ENCODE measurements at regions not wholly inside any gene's neighbourhood (a gene's known extent, or its start where the extent isn't known, plus 50 kb on each side); places are given as distances from the start of the nearest gene placed in this dataset.
"Not testable (repeated sequence)": the region's sequence is repeated elsewhere in the genome, so short reads cannot be mapped to it uniquely, and the experiment has no call there.

DNA sequence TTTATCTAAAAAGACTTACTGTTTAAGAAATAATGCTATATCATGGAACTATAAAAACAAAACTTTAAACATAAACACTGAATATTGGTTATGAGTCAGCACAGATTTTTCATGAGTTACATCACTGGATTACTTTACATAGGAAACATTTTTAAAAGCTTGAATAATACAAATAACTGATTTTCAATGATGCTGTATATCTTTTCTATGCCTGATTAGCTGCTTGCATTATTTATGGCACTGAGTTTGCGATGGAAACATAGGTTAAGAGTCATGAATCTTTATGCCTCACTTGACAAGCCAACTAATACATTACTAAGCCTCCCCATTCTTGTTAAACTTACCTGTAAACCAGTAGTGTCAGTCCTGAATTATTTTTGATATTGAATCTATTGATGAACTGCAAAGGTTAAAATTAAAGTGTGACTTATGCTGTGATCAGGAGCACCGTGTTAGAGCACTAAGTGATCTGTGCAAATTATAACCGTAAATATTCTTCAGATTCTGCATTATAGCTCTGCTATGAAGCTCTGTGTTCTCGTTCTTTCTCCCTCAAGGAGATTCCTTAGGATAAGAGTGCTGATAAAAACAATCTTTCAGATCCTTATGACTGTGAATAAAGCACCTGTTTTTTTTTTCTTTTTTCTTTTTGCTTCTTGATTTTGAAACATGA, 437.3 kb upstream of the BCHE start:
- no peak overlapping the region for H3K4me3 ChIP-seq (ENCODE audit: low read depth, low read length)
- TF ChIP-seq, protein P1, sequence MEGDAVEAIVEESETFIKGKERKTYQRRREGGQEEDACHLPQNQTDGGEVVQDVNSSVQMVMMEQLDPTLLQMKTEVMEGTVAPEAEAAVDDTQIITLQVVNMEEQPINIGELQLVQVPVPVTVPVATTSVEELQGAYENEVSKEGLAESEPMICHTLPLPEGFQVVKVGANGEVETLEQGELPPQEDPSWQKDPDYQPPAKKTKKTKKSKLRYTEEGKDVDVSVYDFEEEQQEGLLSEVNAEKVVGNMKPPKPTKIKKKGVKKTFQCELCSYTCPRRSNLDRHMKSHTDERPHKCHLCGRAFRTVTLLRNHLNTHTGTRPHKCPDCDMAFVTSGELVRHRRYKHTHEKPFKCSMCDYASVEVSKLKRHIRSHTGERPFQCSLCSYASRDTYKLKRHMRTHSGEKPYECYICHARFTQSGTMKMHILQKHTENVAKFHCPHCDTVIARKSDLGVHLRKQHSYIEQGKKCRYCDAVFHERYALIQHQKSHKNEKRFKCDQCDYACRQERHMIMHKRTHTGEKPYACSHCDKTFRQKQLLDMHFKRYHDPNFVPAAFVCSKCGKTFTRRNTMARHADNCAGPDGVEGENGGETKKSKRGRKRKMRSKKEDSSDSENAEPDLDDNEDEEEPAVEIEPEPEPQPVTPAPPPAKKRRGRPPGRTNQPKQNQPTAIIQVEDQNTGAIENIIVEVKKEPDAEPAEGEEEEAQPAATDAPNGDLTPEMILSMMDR (IDR thresholded peaks at IDR 0.05; ENCODE audit: low read depth, low read length, missing control alignments): no peak
- DNase-seq (ENCODE audit: low read depth): no peak
- in situ Hi-C loops (cut with HindIII; ENCODE audit: low sequenced_read_pairs): no loop called here

DNA sequence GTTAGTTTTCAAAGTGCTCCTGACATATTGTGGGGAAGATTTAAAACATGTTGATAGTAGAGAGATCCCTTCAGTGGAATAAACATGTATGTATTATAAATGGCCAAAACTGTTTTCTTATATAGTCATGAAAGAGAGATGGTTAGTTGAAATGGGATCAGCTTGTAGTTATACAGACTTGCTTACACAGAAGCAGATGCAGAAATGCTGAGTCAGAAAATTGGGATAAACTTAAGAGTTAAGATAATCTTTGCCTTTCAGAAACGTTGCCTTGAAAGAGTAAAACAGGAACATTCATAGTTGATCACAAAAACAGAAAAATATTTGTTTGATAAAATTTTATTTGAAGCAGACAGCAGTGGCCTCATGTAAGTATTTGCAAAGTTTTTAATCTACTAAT, 433.2 kb upstream of the BCHE start:
- TF ChIP-seq, protein P1 (IDR thresholded peaks at IDR 0.05; ENCODE audit: low read depth, low read length, missing control alignments): no peak
- H3K4me3 ChIP-seq (ENCODE audit: low read depth, low read length): no peak overlapping the region
- no peak for DNase-seq (ENCODE audit: low read depth)
- in situ Hi-C loops (cut with HindIII; ENCODE audit: low sequenced_read_pairs): no loop called here

DNA sequence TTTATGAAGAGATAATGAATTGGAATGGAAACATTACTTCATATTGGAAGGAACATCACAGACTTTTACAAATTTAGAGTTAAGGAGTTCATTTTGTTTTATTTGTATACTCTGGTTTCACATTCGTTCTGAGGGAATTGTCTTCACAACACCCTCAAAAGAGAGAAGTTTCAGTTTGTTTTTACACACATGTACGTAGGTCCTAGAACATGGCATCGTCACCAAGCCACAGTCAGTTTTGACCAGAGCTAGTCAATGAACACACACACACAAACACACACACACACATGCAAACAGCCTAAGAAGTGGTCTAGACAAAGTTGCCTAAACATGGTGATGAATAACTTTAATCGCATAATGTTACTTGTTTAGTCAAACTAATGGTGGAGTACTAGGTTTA, 427.9 kb upstream of the BCHE start:
- in situ Hi-C loops (cut with HindIII; ENCODE audit: low sequenced_read_pairs): no loop called here
- DNase-seq (ENCODE audit: low read depth): no peak
- TF ChIP-seq, protein P1 (IDR thresholded peaks at IDR 0.05; ENCODE audit: low read depth, low read length, missing control alignments): no peak
- H3K4me3 ChIP-seq (ENCODE audit: low read depth, low read length): no peak overlapping the region

DNA sequence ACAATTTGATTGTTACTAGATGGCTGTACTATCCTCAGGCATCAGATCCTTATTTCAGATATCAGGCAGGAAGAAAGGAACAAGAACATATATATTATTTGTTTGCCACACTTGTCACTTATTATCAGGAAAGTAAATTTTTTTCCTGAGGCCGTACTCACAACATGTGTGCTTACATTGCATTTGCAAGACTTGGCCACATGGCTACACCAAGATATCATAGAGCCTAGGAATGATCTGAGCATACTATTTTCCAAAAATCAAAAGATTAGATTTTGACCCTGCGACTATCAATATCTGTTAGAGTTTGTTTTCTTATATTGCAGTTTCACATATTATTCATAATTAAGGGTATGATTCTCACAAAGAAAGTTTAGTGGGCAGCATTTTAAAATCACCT, 426.2 kb upstream of the BCHE start:
- no peak overlapping the region for H3K4me3 ChIP-seq (ENCODE audit: low read depth, low read length)
- in situ Hi-C loops (cut with HindIII; ENCODE audit: low sequenced_read_pairs): no loop called here
- no peak for DNase-seq (ENCODE audit: low read depth)
- TF ChIP-seq, protein P1 (IDR thresholded peaks at IDR 0.05; ENCODE audit: low read depth, low read length, missing control alignments): no peak

DNA sequence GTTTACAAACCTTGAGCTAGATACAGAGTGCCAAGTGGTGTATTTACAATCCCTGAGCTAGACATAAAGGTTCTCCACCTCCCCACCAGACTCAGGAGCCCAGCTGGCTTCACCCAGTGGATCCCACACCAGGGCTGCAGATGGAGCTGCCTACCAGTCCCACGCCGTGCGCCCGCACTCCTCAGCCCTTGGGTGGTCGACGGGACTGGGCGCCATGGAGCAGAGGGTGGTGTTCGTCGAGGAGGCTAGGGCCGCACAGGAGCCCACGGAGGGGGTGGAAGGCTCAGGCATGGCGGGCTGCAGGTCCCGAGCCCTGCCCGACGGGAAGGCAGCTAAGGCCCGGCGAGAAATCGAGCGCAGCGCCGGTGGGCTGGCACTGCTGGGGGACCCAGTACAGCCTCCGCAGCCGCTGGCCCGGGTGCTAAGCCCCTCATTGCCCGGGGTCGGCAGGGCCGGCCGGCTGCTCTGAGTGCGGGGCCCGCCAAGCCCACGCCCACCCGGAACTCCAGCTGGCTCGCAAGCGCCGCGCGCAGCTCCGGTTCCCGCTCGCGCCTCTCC, 421.1 kb upstream of the BCHE start:
- DNase-seq (ENCODE audit: low read depth); in situ Hi-C loops (cut with HindIII; ENCODE audit: low sequenced_read_pairs); H3K4me3 ChIP-seq (ENCODE audit: low read depth, low read length): not testable (repeated sequence)

DNA sequence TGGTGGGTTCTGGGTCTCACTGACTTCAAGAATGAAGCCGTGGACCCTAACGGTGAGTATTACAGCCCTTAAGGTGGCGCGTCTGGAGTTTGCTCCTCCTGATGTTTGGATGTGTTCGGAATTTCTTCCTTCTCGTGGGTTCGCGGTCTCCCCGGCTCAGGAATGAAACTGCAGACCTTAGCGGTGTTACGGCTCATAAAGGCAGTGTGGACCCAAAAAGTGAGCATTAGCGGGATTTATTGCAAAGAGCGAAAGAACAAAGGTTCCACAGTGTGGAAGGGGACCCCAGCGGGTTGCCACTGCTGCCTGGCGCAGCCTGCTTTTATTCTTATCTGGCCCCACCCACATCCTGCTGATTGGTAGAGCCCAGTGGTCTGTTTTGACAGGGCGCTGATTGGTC, 420.5 kb upstream of the BCHE start:
- TF ChIP-seq, protein P1 (IDR thresholded peaks at IDR 0.05; ENCODE audit: low read depth, low read length, missing control alignments): no peak
- H3K4me3 ChIP-seq (ENCODE audit: low read depth, low read length): no peak overlapping the region
- DNase-seq (ENCODE audit: low read depth): no peak
- in situ Hi-C loops (cut with HindIII; ENCODE audit: low sequenced_read_pairs): no loop called here

DNA sequence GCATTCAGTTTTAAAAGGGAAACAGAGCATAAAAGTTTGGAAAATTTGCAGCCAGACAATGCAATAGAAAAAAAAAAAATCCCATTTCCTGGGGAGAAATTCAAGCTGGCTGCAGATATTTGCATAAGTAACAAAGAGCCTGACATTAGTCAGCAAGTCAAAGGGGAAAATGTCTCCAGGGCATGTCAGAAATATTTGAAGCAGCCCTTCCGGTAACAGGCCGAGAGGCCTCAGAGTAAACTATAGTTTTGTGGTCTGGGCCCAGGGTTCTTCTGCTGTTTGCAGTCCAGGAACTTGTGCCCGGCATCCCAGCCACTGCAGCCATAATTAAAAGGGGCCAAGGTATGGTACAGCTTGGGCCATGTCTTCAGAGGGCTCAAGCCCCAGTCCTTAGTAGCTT, 411.6 kb upstream of the BCHE start:
- DNase-seq (ENCODE audit: low read depth): no peak
- TF ChIP-seq, protein P1 (IDR thresholded peaks at IDR 0.05; ENCODE audit: low read depth, low read length, missing control alignments): no peak
- in situ Hi-C loops (cut with HindIII; ENCODE audit: low sequenced_read_pairs): no loop called here
- no peak overlapping the region for H3K4me3 ChIP-seq (ENCODE audit: low read depth, low read length)
